Breast epithelium (tissue), 4 donors: ENCODE measurements at regions not wholly inside any gene's neighbourhood (a gene's known extent, or its start where the extent isn't known, plus 50 kb on each side); places are given as distances from the start of the nearest gene placed in this dataset.

Source experiments
- DNase-seq, 2 donors: peaks; one replicate each; pipeline ENCODE4 v3.0.0-alpha.2; 2019; ENCODE audit warnings: low spot score in 2 of 2
- H3K27ac ChIP-seq, 2 donors: fragments of 200-600 bp; sonication (generic) in 1 of 2; one replicate each; pipeline ENCODE4 v1.5.1; 2016 to 2019; ENCODE audit warnings: mild to moderate bottlenecking in 1 of 2
- H3K27me3 ChIP-seq, 2 donors: fragments of 200-600 bp; sonication (generic) in 1 of 2; one replicate each; pipeline versions ENCODE4 v1.5.1 to v1.6.0; 2017 to 2019; ENCODE audit warnings: control low read depth in 1 of 2, mild to moderate bottlenecking in 1 of 2
- H3K36me3 ChIP-seq: fragments of 200-600 bp; one replicate; pipeline ENCODE4 v1.5.1; 2019
- H3K4me1 ChIP-seq, 2 donors: fragments of 200-600 bp; sonication (generic); one replicate each; pipeline ENCODE4 v1.5.1; 2016 to 2019; ENCODE audit warnings: control low read depth in 1 of 2
- H3K4me3 ChIP-seq, 3 donors: fragments of 200-600 bp; sonication (generic); 1 replicate in 2 of 3; 2 replicates in 1 of 3; pipeline ENCODE4 v1.5.1; 2016 to 2019; ENCODE audit warnings: mild to moderate bottlenecking in 3 of 3, moderate library complexity in 2 of 3
- H3K9me3 ChIP-seq, 2 donors: fragments of 200-600 bp; sonication (generic) in 1 of 2; one replicate each; pipeline ENCODE4 v1.5.1; 2016 to 2019; ENCODE audit warnings: control low read depth in 1 of 2
- POLR2A ChIP-seq: fragments of 450-650 bp; IDR thresholded peaks from one replicate; pipeline ENCODE4 v1.6.1; 2016; ENCODE audit warnings: antibody characterized with exemption, mild to moderate bottlenecking, moderate library complexity
- POLR2AphosphoS5 ChIP-seq, 3 donors: sonication (generic); formaldehyde crosslinking; IDR thresholded peaks; one replicate each; pipeline ENCODE4 v1.6.1; 2017; ENCODE audit warnings: antibody characterized with exemption in 3 of 3
- intact Hi-C: fragments of 100-400 bp; cut with DNase I; formaldehyde crosslinking; loops from one replicate; pipeline ENCODE4 v1.15.1; 2023; ENCODE audit warnings: low total_unique reads
- TF ChIP-seq, protein P1 (sequence below), 3 donors: fragments of 450-650 bp; IDR thresholded peaks; one replicate each; pipeline ENCODE4 v1.5.1; 2016 to 2017; ENCODE audit warnings: antibody characterized with exemption in 3 of 3, mild to moderate bottlenecking in 3 of 3, moderate library complexity in 3 of 3

DNA sequence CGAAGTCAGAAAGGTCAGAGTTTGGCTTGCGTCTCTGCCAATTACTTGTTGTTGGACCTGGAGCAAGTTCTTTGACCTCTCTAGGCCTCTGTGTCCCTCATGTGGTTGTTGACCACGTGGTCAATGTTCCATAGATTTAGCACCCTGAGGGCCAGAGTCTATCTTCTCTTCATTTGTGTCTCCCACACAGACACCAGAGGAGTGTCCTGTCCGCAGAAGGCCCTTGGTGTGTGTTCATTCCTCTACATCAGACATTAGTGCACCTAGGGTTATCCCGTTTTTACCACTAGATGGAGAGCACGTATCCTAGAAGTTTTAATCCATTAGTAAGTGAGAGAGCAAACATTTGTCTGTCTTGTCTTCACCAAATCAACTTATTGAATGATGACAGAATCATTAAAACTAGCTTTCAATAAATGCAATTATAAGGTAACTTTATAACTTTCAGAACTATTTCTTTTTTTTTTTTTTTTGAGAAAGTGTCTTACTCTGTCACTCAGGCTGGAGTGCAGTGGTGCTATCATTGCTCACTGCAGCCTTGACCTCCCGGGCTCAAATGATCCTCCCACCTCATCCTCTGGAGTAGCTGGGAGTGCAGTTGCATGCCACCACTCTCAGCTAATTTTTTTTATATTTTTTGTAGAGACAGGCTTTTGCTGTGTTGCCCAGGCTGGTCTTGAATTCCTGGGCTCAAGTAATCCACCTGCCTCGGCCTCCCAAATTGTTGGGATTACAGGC is 122.5 kb upstream of the ANKRD1 start:
- no peak for DNase-seq
- H3K9me3 ChIP-seq, result no peaks in the 10 kb centered on the region
- no peak overlapping the region for H3K27ac ChIP-seq
- no peaks in the 10 kb centered on the region for H3K4me1 ChIP-seq
- intact Hi-C loops, result no loop called here
- no peaks in the 10 kb centered on the region for H3K27me3 ChIP-seq
- TF ChIP-seq POLR2A, result no peak
- TF ChIP-seq, protein P1, sequence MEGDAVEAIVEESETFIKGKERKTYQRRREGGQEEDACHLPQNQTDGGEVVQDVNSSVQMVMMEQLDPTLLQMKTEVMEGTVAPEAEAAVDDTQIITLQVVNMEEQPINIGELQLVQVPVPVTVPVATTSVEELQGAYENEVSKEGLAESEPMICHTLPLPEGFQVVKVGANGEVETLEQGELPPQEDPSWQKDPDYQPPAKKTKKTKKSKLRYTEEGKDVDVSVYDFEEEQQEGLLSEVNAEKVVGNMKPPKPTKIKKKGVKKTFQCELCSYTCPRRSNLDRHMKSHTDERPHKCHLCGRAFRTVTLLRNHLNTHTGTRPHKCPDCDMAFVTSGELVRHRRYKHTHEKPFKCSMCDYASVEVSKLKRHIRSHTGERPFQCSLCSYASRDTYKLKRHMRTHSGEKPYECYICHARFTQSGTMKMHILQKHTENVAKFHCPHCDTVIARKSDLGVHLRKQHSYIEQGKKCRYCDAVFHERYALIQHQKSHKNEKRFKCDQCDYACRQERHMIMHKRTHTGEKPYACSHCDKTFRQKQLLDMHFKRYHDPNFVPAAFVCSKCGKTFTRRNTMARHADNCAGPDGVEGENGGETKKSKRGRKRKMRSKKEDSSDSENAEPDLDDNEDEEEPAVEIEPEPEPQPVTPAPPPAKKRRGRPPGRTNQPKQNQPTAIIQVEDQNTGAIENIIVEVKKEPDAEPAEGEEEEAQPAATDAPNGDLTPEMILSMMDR (IDR thresholded peaks at IDR 0.05), result peak in 2 of 3 donors; percentile 38 to 49
- H3K36me3 ChIP-seq, result no peaks in the 10 kb centered on the region
- no peak overlapping the region for H3K4me3 ChIP-seq

DNA sequence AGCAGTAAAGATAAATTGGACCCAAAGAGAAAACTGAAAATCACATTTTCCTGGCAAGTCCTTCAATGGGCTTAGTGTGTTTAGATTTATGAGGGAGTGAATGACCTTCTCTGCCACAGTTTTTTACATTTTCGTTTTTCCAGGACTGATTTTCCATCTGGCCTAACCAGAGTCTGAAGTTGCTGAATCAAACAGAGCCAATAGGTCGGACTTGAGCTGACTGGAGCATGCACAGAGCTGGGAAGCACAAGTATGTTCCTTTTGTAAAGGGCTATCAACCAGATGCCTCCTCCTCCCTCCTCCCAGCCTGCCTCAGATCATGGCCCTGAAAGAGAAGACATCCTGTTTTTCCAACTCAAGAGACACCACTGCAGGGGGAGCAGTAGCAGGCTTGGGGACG is 126.0 kb upstream of the ANKRD1 start:
- no peaks in the 10 kb centered on the region for H3K9me3 ChIP-seq
- H3K27me3 ChIP-seq, result no peaks in the 10 kb centered on the region
- intact Hi-C loops, result no loop called here
- no peaks in the 10 kb centered on the region for H3K36me3 ChIP-seq
- H3K4me1 ChIP-seq, result peaks cover 0 to 4% of the 10 kb centered on the region in 2 donors
- TF ChIP-seq, protein P1 (IDR thresholded peaks at IDR 0.05), result no peak
- TF ChIP-seq POLR2A, result no peak
- no peak for TF ChIP-seq POLR2AphosphoS5 (IDR thresholded peaks at IDR 0.05)
- H3K27ac ChIP-seq, result no peak overlapping the region
- no peak for DNase-seq
- H3K4me3 ChIP-seq, result no peak overlapping the region

DNA sequence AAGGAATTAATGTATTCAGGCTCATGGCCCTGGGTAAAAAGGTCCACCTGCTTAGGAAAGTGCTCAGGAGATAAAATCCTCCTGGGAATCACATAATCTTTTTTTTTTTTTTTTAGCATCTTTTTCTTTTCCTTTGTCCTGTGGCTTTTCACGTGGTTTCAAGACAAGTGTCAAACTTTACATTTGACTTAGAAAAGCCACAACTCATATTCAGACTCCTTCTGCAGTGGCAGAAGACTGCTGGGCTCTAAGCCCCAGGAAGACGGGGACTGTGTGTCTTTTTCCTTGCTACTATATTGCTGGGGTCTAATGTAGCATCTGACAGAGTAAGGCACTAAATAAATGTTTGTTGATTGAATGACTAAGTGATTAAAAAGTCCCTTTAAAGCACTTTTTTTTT is 127.5 kb upstream of the ANKRD1 start:
- Histone ChIP-seq H3K27ac (no peak overlapping the region), H3K4me3 (no peak overlapping the region), H3K36me3 (no peaks in the 10 kb centered on the region), H3K9me3 (no peaks in the 10 kb centered on the region), H3K4me1 (peaks cover 0 to 4% of the 10 kb centered on the region in 2 donors), H3K27me3 (no peaks in the 10 kb centered on the region)
- DNase-seq, result no peak
- intact Hi-C loops, result no loop called here
- TF ChIP-seq, protein P1 (IDR thresholded peaks at IDR 0.05), result no peak

DNA sequence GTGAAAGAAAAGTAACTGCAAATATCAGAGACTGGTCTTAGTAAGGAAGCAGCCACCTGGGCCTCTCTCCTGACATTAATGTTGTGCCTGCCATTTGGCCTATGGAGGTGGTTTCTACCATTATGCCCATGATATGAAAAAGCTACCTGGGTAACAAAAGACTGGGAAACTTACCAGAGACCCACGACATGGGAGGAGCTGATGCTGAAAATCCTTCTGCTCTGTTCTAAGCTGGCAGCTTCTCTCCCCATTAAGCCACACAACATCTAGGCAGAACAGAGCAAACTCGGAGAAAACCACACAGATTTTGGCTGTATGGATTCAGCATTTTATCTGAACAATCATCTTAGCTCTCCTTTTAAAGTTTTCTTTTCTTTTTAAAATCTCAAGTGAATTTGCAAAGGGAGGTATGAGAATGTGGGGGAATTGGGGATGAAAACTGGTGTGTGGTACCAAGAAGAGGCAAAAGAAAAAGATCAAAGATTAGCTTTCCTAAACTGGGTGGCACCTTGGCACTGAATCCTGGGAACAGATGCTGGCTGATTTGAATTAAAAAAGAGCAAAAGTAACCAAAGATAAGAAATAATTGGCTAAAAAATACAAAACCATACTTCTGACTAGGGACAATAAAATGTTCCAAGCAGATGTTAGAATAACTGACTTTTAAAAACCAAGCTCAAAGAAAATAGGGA is 128.6 kb upstream of the ANKRD1 start:
- H3K4me1 ChIP-seq, result peaks cover 0 to 4% of the 10 kb centered on the region in 2 donors
- no peaks in the 10 kb centered on the region for H3K9me3 ChIP-seq
- no peaks in the 10 kb centered on the region for H3K36me3 ChIP-seq
- H3K27me3 ChIP-seq, result no peaks in the 10 kb centered on the region
- peak overlapping the region; percentile 29 to 59 for H3K27ac ChIP-seq
- H3K4me3 ChIP-seq, result no peak overlapping the region
- DNase-seq, result no peak
- intact Hi-C loops, result no loop called here
- TF ChIP-seq POLR2A, result no peak
- no peak for TF ChIP-seq POLR2AphosphoS5 (IDR thresholded peaks at IDR 0.05)
- TF ChIP-seq, protein P1 (IDR thresholded peaks at IDR 0.05), result no peak

DNA sequence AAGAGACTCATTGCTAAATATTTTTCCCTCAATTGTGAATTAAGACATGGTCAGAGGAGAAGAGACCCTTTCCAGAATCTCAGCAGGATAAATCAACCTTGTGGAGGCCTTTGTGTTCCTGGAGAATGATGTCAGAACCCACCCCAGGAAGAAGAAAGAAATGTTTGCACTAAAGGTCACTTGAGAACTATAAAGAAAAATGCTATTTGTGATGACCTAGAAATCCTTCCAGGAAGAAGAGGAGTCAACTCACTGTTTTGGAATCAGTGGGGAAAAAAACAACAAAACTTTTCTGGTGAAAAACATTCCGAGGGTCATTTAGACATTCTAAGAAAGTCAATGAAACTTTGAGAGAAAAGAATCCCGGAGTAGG is 129.1 kb upstream of the ANKRD1 start:
- Histone ChIP-seq H3K4me1 (peaks cover 0 to 4% of the 10 kb centered on the region in 2 donors), H3K4me3 (no peak overlapping the region), H3K27me3 (no peaks in the 10 kb centered on the region), H3K9me3 (no peaks in the 10 kb centered on the region), H3K36me3 (no peaks in the 10 kb centered on the region), H3K27ac (peak overlapping the region; percentile 29 to 59)
- TF ChIP-seq, protein P1 (IDR thresholded peaks at IDR 0.05), result no peak
- TF ChIP-seq POLR2AphosphoS5 (IDR thresholded peaks at IDR 0.05) (no peak), POLR2A (no peak)
- intact Hi-C loops, result no loop called here
- DNase-seq, result no peak
